CD8-positive, alpha-beta memory T cell (primary cell): ENCODE measurements at regions not wholly inside any gene's neighbourhood (a gene's known extent, or its start where the extent isn't known, plus 50 kb on each side); places are given as distances from the start of the nearest gene placed in this dataset.

Experiments
- CTCF ChIA-PET: fragments of 350-600 bp; sonication (Branson Sonifier 250); formaldehyde crosslinking; loops from one replicate; lab custom pipeline; 2021; ENCODE audit warnings: antibody characterized with exemption; lab: Charles Lee
- POLR2A ChIA-PET: fragments of 350-600 bp; sonication (Branson Sonifier 250); formaldehyde crosslinking; loops from one replicate; lab custom pipeline; 2021; ENCODE audit warnings: antibody characterized with exemption; lab: Charles Lee
- DNase-seq, 5 donors: peaks; one replicate each; pipeline versions ENCODE4 v3.0.0 to v3.0.0-alpha.2; 2020 to 2022; ENCODE audit warnings: mixed read lengths in 1 of 5
- H3K27ac ChIP-seq: one replicate; pipeline ENCODE4 v1.7.0; 2013; ENCODE audit warnings: low read depth, mild to moderate bottlenecking, low read length, moderate library complexity
- H3K27me3 ChIP-seq: 2 replicates; pipeline ENCODE4 v1.7.0; 2013; ENCODE audit warnings: low read length, mild to moderate bottlenecking; ENCODE audit not compliant: insufficient read depth, poor library complexity, severe bottlenecking
- H3K36me3 ChIP-seq: 2 replicates; pipeline ENCODE4 v1.7.0; 2013; ENCODE audit warnings: mild to moderate bottlenecking, low read length, moderate library complexity; ENCODE audit not compliant: insufficient read depth
- H3K4me1 ChIP-seq: 2 replicates; pipeline ENCODE4 v1.7.0; 2013; ENCODE audit warnings: mild to moderate bottlenecking, low read length, moderate library complexity; ENCODE audit not compliant: insufficient read depth
- H3K4me3 ChIP-seq: 2 replicates; pipeline ENCODE4 v1.7.0; 2013; ENCODE audit warnings: mild to moderate bottlenecking, low read length
- H3K9me3 ChIP-seq: 2 replicates; pipeline ENCODE4 v1.7.0; 2013; ENCODE audit warnings: mild to moderate bottlenecking, low read length
- H3K27ac Mint-ChIP-seq, 8 donors: one replicate each; pipeline ENCODE4 v1.8.0; 2020 to 2021; ENCODE audit warnings: mixed read lengths in 8 of 8, mild to moderate bottlenecking in 6 of 8, inconsistent platforms in 3 of 8, moderate library complexity in 3 of 8
- H3K27me3 Mint-ChIP-seq, 2 donors: one replicate each; pipeline ENCODE4 v1.8.0; 2020 to 2021; ENCODE audit warnings: mixed read lengths in 2 of 2, mild to moderate bottlenecking in 1 of 2, moderate library complexity in 1 of 2
- H3K36me3 Mint-ChIP-seq, 3 donors: one replicate each; pipeline ENCODE4 v1.8.0; 2020 to 2021; ENCODE audit warnings: mixed read lengths in 3 of 3, inconsistent platforms in 1 of 3, mild to moderate bottlenecking in 1 of 3
- H3K4me1 Mint-ChIP-seq, 3 donors: one replicate each; pipeline ENCODE4 v1.8.0; 2020 to 2021; ENCODE audit warnings: mixed read lengths in 3 of 3, inconsistent platforms in 1 of 3, mild to moderate bottlenecking in 1 of 3
- H3K4me3 Mint-ChIP-seq, 7 donors: one replicate each; pipeline ENCODE4 v1.8.0; 2020 to 2021; ENCODE audit warnings: mixed read lengths in 7 of 7, mild to moderate bottlenecking in 6 of 7, moderate library complexity in 4 of 7, inconsistent platforms in 2 of 7
- H3K9me3 Mint-ChIP-seq, 5 donors: one replicate each; pipeline ENCODE4 v1.8.0; 2020 to 2022; ENCODE audit warnings: mixed read lengths in 5 of 5, mild to moderate bottlenecking in 3 of 5, moderate library complexity in 2 of 5, inconsistent platforms in 1 of 5

DNA sequence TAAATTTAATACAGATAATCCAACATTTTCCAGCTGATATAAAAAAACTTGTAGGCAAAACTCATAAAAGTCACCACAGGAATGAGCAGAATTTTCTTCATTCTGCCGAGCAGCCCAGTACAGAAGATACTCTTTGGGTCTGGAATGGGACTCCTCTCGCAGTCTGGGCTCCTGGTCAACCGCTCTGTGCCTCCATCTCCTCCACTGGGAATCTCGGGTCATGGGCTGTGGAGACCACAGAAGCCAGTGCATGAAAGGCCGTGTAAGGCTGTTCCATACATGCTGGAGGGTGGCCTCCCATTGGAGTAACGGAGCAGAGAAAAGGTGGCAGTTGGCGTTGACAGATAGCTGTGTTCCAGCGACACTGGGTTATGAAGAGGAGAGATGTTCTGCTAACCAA lies 616.4 kb upstream of the MGMT start:
- no peaks in the 10 kb centered on the region for H3K4me1 Mint-ChIP-seq
- peaks cover 0 to 3% (median 0%) of the 10 kb centered on the region in 5 donors for H3K9me3 Mint-ChIP-seq
- peaks cover 0 to under 1% (median 0%) of the 10 kb centered on the region in 3 donors for H3K36me3 Mint-ChIP-seq
- no peaks in the 10 kb centered on the region for H3K27me3 ChIP-seq
- no peaks in the 10 kb centered on the region for H3K4me1 ChIP-seq
- no peaks in the 10 kb centered on the region for H3K9me3 ChIP-seq
- H3K27ac ChIP-seq = no peak overlapping the region
- H3K4me3 Mint-ChIP-seq = no peak overlapping the region
- H3K36me3 ChIP-seq = no peaks in the 10 kb centered on the region
- no peaks in the 10 kb centered on the region for H3K27me3 Mint-ChIP-seq
- H3K4me3 ChIP-seq = no peak overlapping the region
- H3K27ac Mint-ChIP-seq = no peak overlapping the region
- ChIA-PET POLR2A (no interaction called here), CTCF (no interaction called here)
- DNase-seq = no peak

DNA sequence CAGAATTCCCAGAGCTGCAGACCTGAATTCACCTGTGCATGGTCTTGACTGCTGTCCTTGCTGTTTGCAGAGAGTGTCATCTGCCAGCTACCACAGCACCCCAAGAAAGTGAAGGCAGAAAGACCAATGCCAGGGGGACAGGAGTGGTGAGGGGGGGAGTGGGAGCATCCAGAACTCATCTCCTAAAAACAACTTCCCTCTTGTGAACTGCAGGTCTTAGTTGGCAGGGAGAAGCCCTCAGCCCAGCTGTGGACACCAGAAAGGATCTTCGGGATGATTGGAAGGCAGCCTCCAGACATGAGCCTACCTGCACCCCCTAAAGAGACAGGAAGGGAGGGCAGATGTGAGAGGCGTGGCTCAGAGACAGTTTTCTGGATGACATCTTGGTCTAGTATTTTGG lies 615.8 kb upstream of the MGMT start:
- no peak overlapping the region for H3K27ac Mint-ChIP-seq
- H3K4me1 ChIP-seq = no peaks in the 10 kb centered on the region
- H3K4me3 ChIP-seq = no peak overlapping the region
- H3K36me3 Mint-ChIP-seq = no peaks in the 10 kb centered on the region
- H3K9me3 Mint-ChIP-seq = peaks cover 0 to 3% (median 0%) of the 10 kb centered on the region in 5 donors
- H3K27ac ChIP-seq = no peak overlapping the region
- no peak overlapping the region for H3K4me3 Mint-ChIP-seq
- ChIA-PET POLR2A (no interaction called here), CTCF (no interaction called here)
- DNase-seq = no peak
- no peaks in the 10 kb centered on the region for H3K36me3 ChIP-seq
- H3K27me3 ChIP-seq = no peaks in the 10 kb centered on the region
- H3K27me3 Mint-ChIP-seq = peaks cover 0 to 2% of the 10 kb centered on the region in 2 donors
- H3K9me3 ChIP-seq = no peaks in the 10 kb centered on the region
- H3K4me1 Mint-ChIP-seq = no peaks in the 10 kb centered on the region

DNA sequence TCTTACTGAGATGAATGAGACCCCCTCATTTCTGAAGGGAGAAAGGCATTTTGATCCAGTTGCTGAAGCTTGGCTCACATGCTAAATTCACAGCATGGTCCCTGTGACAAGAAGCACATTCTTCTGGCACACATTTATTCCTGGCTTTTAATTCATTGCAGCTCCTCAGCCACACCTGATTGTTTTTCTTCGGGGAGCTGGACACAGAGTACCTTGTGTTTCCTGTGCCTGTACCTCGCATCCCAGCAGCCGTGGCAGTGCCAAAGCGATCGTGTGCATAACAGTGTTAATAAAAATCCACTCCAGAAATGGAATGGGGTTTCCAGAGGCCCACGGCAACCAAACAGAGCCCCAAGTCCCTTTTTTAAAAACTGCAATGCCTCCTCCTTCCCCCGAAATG lies 615.3 kb upstream of the MGMT start:
- Mint-ChIP-seq H3K36me3 (no peaks in the 10 kb centered on the region), H3K4me1 (no peaks in the 10 kb centered on the region), H3K9me3 (peaks cover 0 to 3% (median 0%) of the 10 kb centered on the region in 5 donors), H3K27ac (no peak overlapping the region), H3K4me3 (no peak overlapping the region), H3K27me3 (peaks cover 0 to 5% of the 10 kb centered on the region in 2 donors)
- no peak overlapping the region for H3K27ac ChIP-seq
- no peak overlapping the region for H3K4me3 ChIP-seq
- DNase-seq = no peak
- H3K27me3 ChIP-seq = no peaks in the 10 kb centered on the region
- POLR2A ChIA-PET = no interaction called here
- CTCF ChIA-PET = no interaction called here
- no peaks in the 10 kb centered on the region for H3K36me3 ChIP-seq
- H3K9me3 ChIP-seq = no peaks in the 10 kb centered on the region
- no peaks in the 10 kb centered on the region for H3K4me1 ChIP-seq

DNA sequence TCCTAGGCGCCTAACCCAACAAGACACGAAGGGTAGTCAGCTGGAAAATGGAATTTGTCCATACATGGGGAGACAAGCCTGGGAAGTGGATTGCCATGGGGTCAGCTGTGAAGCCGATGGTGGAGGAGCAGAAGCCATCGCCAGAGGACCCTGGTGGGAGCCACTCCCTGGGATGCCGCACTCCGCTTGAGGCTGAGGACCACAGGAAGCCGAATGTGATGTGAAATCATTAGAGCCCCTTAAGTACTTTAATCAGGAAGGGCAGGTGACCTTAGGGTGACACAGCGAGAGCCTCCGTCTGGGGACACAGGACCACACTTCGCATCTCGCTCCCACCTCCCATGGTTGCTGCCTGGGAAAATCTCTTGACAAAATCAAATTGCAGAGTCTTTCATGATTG lies 614.6 kb upstream of the MGMT start:
- no peaks in the 10 kb centered on the region for H3K4me1 ChIP-seq
- Mint-ChIP-seq H3K4me3 (no peak overlapping the region), H3K36me3 (no peaks in the 10 kb centered on the region), H3K9me3 (peaks cover 0 to 3% (median 0%) of the 10 kb centered on the region in 5 donors), H3K27me3 (peaks cover 0 to 5% of the 10 kb centered on the region in 2 donors), H3K4me1 (no peaks in the 10 kb centered on the region), H3K27ac (no peak overlapping the region)
- no peaks in the 10 kb centered on the region for H3K9me3 ChIP-seq
- ChIA-PET CTCF (no interaction called here), POLR2A (no interaction called here)
- no peak for DNase-seq
- no peaks in the 10 kb centered on the region for H3K27me3 ChIP-seq
- no peak overlapping the region for H3K27ac ChIP-seq
- no peak overlapping the region for H3K4me3 ChIP-seq
- H3K36me3 ChIP-seq = no peaks in the 10 kb centered on the region

DNA sequence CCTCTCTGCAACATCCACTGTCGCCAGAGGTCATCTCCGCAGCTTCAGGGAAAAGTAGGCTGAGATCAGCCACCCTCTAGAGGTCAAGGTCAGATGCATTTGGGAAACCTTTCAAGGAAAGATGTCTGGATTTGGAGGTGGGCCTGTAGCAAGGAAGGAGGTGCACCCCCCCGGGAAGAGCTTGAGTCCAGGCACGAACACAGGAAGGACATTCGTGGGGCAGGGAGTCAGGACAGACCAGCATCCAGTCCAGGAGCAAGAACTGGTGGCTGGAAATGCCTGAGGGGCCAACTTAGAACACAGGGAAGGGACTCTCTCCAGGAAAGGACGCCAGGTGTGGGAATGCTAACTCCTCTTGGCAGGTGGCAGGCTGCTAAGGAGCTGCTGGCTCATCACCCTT lies 614.1 kb upstream of the MGMT start:
- no peak overlapping the region for H3K27ac Mint-ChIP-seq
- H3K9me3 ChIP-seq = no peaks in the 10 kb centered on the region
- no peak overlapping the region for H3K4me3 Mint-ChIP-seq
- POLR2A ChIA-PET = no interaction called here
- H3K27ac ChIP-seq = no peak overlapping the region
- H3K27me3 ChIP-seq = no peaks in the 10 kb centered on the region
- H3K4me3 ChIP-seq = no peak overlapping the region
- H3K27me3 Mint-ChIP-seq = peaks cover 0 to 5% of the 10 kb centered on the region in 2 donors
- no peaks in the 10 kb centered on the region for H3K36me3 Mint-ChIP-seq
- H3K4me1 Mint-ChIP-seq = no peaks in the 10 kb centered on the region
- H3K4me1 ChIP-seq = no peaks in the 10 kb centered on the region
- H3K9me3 Mint-ChIP-seq = peaks cover 0 to 3% (median 0%) of the 10 kb centered on the region in 5 donors
- no peak for DNase-seq
- no peaks in the 10 kb centered on the region for H3K36me3 ChIP-seq
- CTCF ChIA-PET = no interaction called here

DNA sequence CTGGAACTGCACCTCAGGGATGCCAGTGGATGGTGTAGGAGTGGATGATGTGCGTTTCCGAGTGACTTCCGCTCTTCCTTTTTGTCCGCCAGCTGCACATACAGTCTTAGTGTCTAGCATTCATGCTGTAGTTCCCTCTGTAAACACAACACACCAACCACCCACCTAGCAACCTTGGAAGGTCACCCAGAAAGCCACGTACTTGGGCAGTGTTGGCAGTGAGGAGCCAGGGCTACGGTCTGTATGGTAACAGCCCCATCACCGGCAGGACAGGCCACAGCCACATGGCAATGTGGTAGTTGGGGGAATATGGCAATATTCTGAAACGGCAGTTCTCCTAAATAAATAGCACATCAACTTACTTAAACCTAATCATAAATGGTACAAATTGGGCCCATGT lies 613.5 kb upstream of the MGMT start:
- Mint-ChIP-seq H3K9me3 (peaks cover 0 to 3% (median 1%) of the 10 kb centered on the region in 5 donors), H3K4me3 (no peak overlapping the region), H3K4me1 (no peaks in the 10 kb centered on the region), H3K36me3 (no peaks in the 10 kb centered on the region), H3K27me3 (peaks cover 0 to 5% of the 10 kb centered on the region in 2 donors), H3K27ac (no peak overlapping the region)
- no peaks in the 10 kb centered on the region for H3K9me3 ChIP-seq
- H3K36me3 ChIP-seq = no peaks in the 10 kb centered on the region
- H3K4me3 ChIP-seq = no peak overlapping the region
- H3K27me3 ChIP-seq = no peaks in the 10 kb centered on the region
- POLR2A ChIA-PET = no interaction called here
- H3K4me1 ChIP-seq = no peaks in the 10 kb centered on the region
- CTCF ChIA-PET = no interaction called here
- no peak for DNase-seq
- no peak overlapping the region for H3K27ac ChIP-seq

DNA sequence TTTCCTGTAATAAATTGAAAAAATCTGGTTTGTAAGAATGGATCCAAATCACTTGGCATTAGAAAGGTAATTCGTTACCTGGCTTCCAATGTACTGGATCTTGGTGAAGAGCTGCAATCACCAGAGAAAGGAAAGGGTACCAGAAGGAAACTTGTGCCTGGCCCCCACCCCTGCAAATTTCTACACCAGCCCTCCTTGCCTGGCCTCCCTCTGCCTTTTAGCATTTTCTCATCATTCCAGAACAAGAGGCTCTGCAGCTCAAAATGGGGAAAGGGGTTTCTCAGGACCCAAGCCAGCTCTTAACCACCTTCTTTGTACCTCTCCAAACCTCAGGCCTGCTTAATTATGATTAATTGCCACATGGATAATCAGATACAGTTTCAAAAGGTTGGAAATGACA lies 612.8 kb upstream of the MGMT start:
- no peak for DNase-seq
- H3K4me3 Mint-ChIP-seq = no peak overlapping the region
- H3K27ac Mint-ChIP-seq = no peak overlapping the region
- Histone ChIP-seq H3K27ac (no peak overlapping the region), H3K9me3 (no peaks in the 10 kb centered on the region), H3K4me3 (no peak overlapping the region), H3K4me1 (no peaks in the 10 kb centered on the region), H3K27me3 (no peaks in the 10 kb centered on the region), H3K36me3 (no peaks in the 10 kb centered on the region)
- H3K36me3 Mint-ChIP-seq = no peaks in the 10 kb centered on the region
- CTCF ChIA-PET = no interaction called here
- POLR2A ChIA-PET = no interaction called here
- H3K27me3 Mint-ChIP-seq = peaks cover 0 to 5% of the 10 kb centered on the region in 2 donors
- no peaks in the 10 kb centered on the region for H3K4me1 Mint-ChIP-seq
- peaks cover 0 to 3% (median 0%) of the 10 kb centered on the region in 5 donors for H3K9me3 Mint-ChIP-seq

DNA sequence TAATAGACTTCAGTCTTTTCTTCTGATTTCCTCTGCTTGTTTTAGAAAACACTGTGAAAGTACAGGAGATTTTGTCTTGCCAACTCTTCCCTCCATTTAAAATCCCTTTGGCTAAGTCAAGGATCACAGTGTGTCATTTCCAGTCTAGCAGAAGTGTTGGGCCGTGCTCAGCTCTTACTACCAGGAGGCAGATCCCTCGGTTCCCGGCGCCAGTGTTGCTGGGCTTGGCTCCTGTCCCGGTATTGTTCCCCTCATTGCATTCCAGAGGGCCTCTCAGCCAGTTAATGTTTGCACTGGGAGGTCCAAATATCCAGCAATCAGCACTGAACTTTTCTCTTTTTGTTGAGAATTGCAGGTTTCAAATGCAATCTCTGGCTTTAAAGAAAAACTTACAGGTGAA lies 612.1 kb upstream of the MGMT start:
- H3K36me3 Mint-ChIP-seq = no peaks in the 10 kb centered on the region
- CTCF ChIA-PET = no interaction called here
- POLR2A ChIA-PET = no interaction called here
- Histone ChIP-seq H3K27me3 (no peaks in the 10 kb centered on the region), H3K9me3 (no peaks in the 10 kb centered on the region), H3K27ac (no peak overlapping the region), H3K36me3 (no peaks in the 10 kb centered on the region), H3K4me3 (no peak overlapping the region), H3K4me1 (no peaks in the 10 kb centered on the region)
- peaks cover 0 to 5% of the 10 kb centered on the region in 2 donors for H3K27me3 Mint-ChIP-seq
- H3K27ac Mint-ChIP-seq = no peak overlapping the region
- H3K9me3 Mint-ChIP-seq = peaks cover 0 to 3% (median 0%) of the 10 kb centered on the region in 5 donors
- H3K4me1 Mint-ChIP-seq = no peaks in the 10 kb centered on the region
- H3K4me3 Mint-ChIP-seq = no peak overlapping the region
- no peak for DNase-seq
